ENCODE measurements at regions not wholly inside any gene's neighbourhood (a gene's known extent, or its start where the extent isn't known, plus 50 kb on each side); places are given as distances from the start of the nearest gene placed in this dataset.
"Not testable (repeated sequence)": the region's sequence is repeated elsewhere in the genome, so short reads cannot be mapped to it uniquely, and the experiment has no call there.

DNA sequence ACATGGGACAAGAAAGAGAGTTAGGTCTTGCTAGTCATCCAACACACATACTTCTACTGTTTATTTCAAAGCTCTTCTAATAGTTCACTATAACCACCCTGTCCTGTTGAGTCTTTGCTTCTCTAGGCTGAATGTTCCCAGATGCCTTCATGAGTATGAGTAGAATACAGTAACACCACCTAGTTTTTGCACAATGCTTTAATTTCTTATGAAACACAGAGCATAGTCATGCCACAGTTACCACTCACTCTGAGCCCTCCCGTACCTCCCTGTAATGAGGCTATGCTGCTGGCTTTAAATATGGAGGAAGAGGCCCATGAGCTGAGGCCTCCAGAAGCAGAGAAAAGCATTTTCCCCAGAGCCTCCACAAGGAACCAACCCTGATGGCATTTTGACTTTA, 75.0 kb upstream of the SLC1A3 start:
- no peak for DNase-seq

DNA sequence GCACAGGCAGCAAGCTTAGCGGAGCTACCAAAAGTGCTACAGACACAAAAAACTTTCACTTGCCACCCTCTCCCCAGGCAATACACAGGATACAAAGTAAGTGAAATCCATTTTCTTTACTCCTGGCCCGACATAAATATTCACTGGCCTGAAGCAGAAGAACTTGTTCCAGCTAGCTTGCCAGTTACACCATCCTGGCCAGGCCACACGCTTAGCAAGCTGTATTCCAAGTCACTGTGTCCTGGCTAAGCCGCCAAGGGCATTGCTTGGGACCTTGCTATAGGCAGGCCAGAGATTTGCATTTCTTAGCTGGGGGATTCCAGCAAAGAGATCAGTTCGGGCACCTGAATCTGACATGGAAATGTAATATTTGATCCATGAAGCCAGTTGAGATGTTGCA, 71.0 kb upstream of the SLC1A3 start:
- no peak for DNase-seq

DNA sequence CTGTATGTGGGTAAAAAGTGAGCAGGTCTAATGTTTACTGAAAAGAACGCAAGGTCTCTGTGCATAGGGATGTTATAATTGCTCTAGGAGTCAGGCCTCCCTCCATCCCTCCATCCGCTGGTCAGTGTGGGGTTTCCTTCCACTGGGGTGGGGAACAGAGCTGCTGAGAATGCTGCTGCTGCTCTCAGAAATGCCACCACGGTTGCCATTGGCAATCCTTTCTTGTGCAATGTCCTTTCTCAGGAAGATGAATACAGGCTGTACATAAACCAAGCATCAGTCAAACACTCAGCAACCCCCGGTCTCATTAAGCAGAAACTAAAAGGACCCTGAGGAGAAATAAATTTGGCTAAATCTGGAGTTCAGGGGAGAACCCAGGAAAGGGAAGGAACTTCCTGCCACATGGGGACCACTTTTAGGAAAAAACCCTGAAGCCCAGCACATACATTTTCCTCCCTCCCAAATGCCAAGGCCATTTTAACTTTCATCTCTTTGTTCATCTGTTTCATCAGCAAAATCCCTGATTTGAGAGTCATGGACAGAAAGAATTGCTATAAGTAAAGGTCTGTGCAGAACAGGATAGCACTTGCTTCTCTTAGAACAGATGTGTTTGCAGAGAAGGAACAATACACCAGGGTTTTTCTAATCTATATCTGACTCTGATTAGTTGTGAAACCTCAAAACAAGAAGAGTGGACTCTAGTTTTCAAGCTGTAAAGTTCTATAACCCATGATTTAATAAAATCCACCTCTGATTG, 70.4 kb upstream of the SLC1A3 start:
- DNase-seq: no peak

DNA sequence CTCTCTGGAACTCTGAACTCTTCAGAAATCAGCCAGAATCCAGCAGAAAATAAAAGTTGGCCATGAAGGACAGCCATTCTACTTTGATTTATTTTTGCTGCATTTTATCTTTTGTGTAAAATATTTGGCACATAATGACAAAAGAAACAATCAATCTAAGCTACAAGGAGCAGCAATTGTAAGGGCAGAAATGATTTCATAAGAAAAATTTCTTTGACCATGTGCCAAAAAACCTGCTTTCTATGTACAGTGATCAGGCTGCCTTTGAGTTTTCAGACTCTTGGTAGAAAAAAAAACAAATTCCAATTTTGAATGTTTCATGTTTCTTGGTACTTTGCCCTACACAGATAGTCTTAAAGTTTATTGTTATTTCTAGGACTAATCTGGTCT, 69.8 kb upstream of the SLC1A3 start:
- no peak for DNase-seq

DNA sequence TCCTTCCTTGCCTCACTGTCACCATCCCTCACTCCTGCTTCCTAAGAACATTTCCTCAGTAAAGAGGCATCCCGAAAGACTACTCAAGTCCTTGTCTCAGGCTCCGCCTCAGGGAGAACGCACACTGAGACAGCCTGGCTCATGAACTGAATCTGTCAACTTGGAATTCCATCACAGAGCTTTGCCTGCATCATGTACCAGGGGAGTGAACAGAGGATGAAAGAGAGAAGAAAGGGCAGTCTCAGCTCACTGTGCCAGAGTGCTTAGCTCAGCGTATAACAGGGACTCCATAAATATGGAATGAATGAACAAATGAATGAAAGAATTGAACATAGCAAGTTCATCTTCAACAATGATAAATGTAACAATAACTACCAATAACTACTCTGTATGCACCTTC, 68.7 kb upstream of the SLC1A3 start:
- DNase-seq: no peak

DNA sequence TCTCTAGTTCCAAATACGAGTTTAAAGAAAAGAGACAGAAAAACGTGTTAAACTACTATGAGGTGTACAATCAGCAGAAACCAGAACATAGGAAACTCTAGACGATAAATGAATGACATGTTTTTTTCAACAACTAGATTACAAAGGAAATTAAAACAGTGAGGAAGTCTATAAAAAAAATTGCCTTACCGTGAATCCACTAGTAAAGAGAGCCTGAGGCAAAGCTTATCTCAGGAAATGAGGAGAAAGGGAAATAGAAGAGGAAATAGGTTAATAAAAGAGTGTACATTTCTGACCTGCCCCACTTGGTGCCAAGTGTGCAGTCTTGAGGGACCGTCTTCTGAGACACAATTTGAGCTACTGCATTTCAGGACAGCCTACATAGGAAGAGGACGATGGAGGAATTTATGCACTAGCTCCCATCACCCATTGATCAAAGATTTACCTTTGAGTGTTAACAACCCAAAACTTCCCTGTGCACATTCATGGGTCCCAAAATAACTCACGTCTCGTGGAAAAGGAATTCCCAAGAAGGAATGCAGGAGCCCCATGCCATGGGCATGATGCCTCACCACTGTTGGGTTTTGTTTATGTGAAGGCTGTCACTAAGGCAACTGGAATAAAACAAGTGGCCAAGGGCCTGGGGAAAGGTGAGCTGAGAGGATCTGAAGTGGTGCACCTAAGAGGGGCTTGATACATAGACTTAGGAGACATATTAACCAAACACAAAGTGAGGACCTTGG, 53.6 kb upstream of the SLC1A3 start:
- DNase-seq: no peak

DNA sequence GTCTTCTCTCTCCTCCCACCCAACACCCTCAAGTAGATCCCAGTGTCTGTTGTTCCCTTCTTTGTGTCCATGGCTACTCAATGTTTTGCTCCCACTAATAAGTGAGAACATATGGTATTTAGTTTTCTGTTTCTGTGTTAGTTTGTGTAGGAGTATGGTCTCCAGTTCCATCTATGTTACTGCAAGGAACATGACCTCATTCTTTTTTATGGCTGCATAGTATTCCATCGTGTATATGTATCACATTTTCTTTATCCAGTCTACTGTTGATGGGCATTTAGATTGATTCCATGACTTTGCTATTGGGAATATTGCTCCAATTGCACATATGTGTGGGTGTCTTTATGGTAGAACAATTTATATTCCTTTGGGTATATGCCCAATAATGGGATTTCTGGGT, 51.4 kb upstream of the SLC1A3 start:
- not testable (repeated sequence) for DNase-seq

Measured in central memory CD4-positive, alpha-beta T cell (primary cell).